ENCODE measurements at regions not wholly inside any gene's neighbourhood (a gene's known extent, or its start where the extent isn't known, plus 50 kb on each side); places are given as distances from the start of the nearest gene placed in this dataset.
A peak's percentile ranks its signal among the peaks of the same experiment; 100 is the strongest.
"Not testable (repeated sequence)": the region's sequence is repeated elsewhere in the genome, so short reads cannot be mapped to it uniquely, and the experiment has no call there.

- no peak for DNase-seq
These were observed 184.2 kb upstream of the GPRIN3 start for GRCh38 chr4:89491761-89492160.

- DNase-seq: not testable (repeated sequence)
These were observed 182.4 kb upstream of the GPRIN3 start for GRCh38 chr4:89489921-89490431.

GRCh38 chr4:89489338-89489771, 181.8 kb upstream of the GPRIN3 start:
- DNase-seq: peak; percentile 51

GRCh38 chr4:89488736-89489135, 181.1 kb upstream of the GPRIN3 start:
- no peak for DNase-seq

- no peak for DNase-seq
These were observed 179.1 kb upstream of the GPRIN3 start for GRCh38 chr4:89486673-89487072.

- DNase-seq: no peak
These were observed 178.4 kb upstream of the GPRIN3 start for GRCh38 chr4:89486042-89486441.

- DNase-seq: no peak
These were observed 176.2 kb upstream of the GPRIN3 start for GRCh38 chr4:89483833-89484232.

GRCh38 chr4:89482926-89483595, 175.5 kb upstream of the GPRIN3 start:
- DNase-seq: no peak

- DNase-seq: peak; percentile 39
These were observed 174.7 kb upstream of the GPRIN3 start for GRCh38 chr4:89482251-89482650.

- DNase-seq: peak; percentile 96
These were observed 162.4 kb upstream of the GPRIN3 start for GRCh38 chr4:89469930-89470375.

- peak; percentile 78 for DNase-seq
These were observed 161.9 kb upstream of the GPRIN3 start for GRCh38 chr4:89469516-89469915.

- DNase-seq: peak; percentile 7
These were observed 161.0 kb upstream of the GPRIN3 start for GRCh38 chr4:89468602-89469001.

GRCh38 chr4:89463341-89463740, 155.7 kb upstream of the GPRIN3 start:
- peak; percentile 34 for DNase-seq

GRCh38 chr4:89447543-89447942, 139.9 kb upstream of the GPRIN3 start:
- no peak for DNase-seq

- DNase-seq: no peak
These were observed 138.6 kb upstream of the GPRIN3 start for GRCh38 chr4:89446193-89446592.

GRCh38 chr4:89439533-89439932, 131.9 kb upstream of the GPRIN3 start:
- peak; percentile 3 for DNase-seq

GRCh38 chr4:89438102-89438831, 130.7 kb upstream of the GPRIN3 start:
- DNase-seq: peak; percentile 88

- DNase-seq: peak; percentile 68
These were observed 126.9 kb upstream of the GPRIN3 start for GRCh38 chr4:89434364-89434988.

- DNase-seq: no peak
These were observed 120.2 kb upstream of the GPRIN3 start for GRCh38 chr4:89427782-89428181.

- DNase-seq: no peak
These were observed 117.4 kb upstream of the GPRIN3 start for GRCh38 chr4:89425023-89425422.

GRCh38 chr4:89422441-89422990, 114.9 kb upstream of the GPRIN3 start:
- DNase-seq: peak; percentile 57

GRCh38 chr4:89420507-89420906, 112.9 kb upstream of the GPRIN3 start:
- DNase-seq: no peak

- no peak for DNase-seq
These were observed 111.6 kb upstream of the GPRIN3 start for GRCh38 chr4:89419111-89419695.
